ENCODE measurements at regions not wholly inside any gene's neighbourhood (a gene's known extent, or its start where the extent isn't known, plus 50 kb on each side); places are given as distances from the start of the nearest gene placed in this dataset.

DNA sequence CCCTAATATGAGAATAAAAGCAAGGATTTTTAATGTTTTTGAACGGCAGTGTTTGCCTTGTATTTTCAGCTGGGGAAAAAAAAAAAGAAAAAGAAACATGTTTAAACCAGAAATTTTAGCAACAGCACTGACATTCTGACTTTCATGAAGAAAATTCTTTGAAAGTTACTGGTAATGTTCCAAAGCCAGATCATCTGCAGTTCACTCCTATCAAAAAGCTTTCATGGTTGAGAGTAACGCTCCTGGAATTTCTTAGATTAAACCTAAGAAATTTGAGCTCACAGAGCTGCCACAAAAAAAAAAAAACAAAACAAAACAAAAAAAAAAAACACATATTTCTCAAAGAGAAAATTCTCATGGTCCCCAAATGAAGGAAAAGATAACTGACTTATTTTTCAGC, 1106.7 kb downstream of the EFNB2 start (continued):
- TF ChIP-seq NRF1 (IDR thresholded peaks at IDR 0.05; ENCODE audit: low read depth, low read length) (no peak), CHD2 (IDR thresholded peaks at IDR 0.05; ENCODE audit: low read length) (no peak), FOSL1 (IDR thresholded peaks at IDR 0.05; ENCODE audit: insufficient read depth, low read depth, low read length) (no peak), RFX5 (IDR thresholded peaks at IDR 0.05; ENCODE audit: borderline replicate concordance, low read depth, low read length) (no peak)
- TF ChIP-seq, protein P1, sequence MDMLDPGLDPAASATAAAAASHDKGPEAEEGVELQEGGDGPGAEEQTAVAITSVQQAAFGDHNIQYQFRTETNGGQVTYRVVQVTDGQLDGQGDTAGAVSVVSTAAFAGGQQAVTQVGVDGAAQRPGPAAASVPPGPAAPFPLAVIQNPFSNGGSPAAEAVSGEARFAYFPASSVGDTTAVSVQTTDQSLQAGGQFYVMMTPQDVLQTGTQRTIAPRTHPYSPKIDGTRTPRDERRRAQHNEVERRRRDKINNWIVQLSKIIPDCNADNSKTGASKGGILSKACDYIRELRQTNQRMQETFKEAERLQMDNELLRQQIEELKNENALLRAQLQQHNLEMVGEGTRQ (IDR thresholded peaks at IDR 0.05; ENCODE audit: low read length) = no peak
